ENCODE measurements at regions not wholly inside any gene's neighbourhood (a gene's known extent, or its start where the extent isn't known, plus 50 kb on each side); places are given as distances from the start of the nearest gene placed in this dataset.

GRCh38 chr5:147092044-147092443 lies 142.8 kb upstream of the STK32A start:
- no peak overlapping the region for H3K4me2 ChIP-seq
- H4K20me1 ChIP-seq (ENCODE audit: insufficient read depth): no peaks in the 10 kb centered on the region
- no peaks in the 10 kb centered on the region for H3K79me2 ChIP-seq (ENCODE audit: insufficient read depth)
- no peaks in the 10 kb centered on the region; a peak in 1 of 4 replicates for H3K4me1 ChIP-seq (ENCODE audit: control insufficient read depth in 1 of 2, insufficient read depth in 2 of 2, low read depth in 1 of 2, low read length in 1 of 2)
- no peak overlapping the region for H3K4me3 ChIP-seq (ENCODE audit: low read depth in 2 of 2, low read length in 1 of 2)
- H3K9me3 ChIP-seq: no peaks in the 10 kb centered on the region
- no peaks in the 10 kb centered on the region for H3K27me3 ChIP-seq (ENCODE audit: insufficient read depth)
- H3F3A ChIP-seq (replicated peaks; ENCODE audit: insufficient read depth): no peaks in the 10 kb centered on the region
- ChIA-PET CTCF (no interaction called here), POLR2A (no interaction called here)
- H3K9me2 ChIP-seq: no peaks in the 10 kb centered on the region
- no peak overlapping the region for H3K9ac ChIP-seq
- TF ChIP-seq TAF1 (IDR thresholded peaks at IDR 0.05; ENCODE audit: borderline replicate concordance, low read depth, low read length) (no peak), USF1 (IDR thresholded peaks at IDR 0.05; ENCODE audit: borderline replicate concordance, low read depth) (no peak), ELF1 (IDR thresholded peaks at IDR 0.05) (no peak), MXI1 (IDR thresholded peaks at IDR 0.05; ENCODE audit: low read depth, low read length) (no peak), JUND (IDR thresholded peaks at IDR 0.05) (no peak), RAD21 (IDR thresholded peaks at IDR 0.05; ENCODE audit: low read length) (no peak), NRF1 (IDR thresholded peaks at IDR 0.05; ENCODE audit: low read depth, low read length) (no peak), TCF12 (IDR thresholded peaks at IDR 0.05) (no peak)
- 10% methylated on average over 2 of the region's 2 CpGs for WGBS (ENCODE audit: low lambda C conversion rate)
- no peak for DNase-seq
- no peaks in the 10 kb centered on the region for H3K36me3 ChIP-seq (replicated peaks in 1 of 2; ENCODE audit: control insufficient read depth in 1 of 2, insufficient read depth in 2 of 2, low read length in 1 of 2)
- H2AFZ ChIP-seq (ENCODE audit: low read depth): no peak overlapping the region
- no peak overlapping the region for H3K27ac ChIP-seq (ENCODE audit: low read depth in 2 of 2, low read length in 1 of 2)

- H3K36me3 ChIP-seq (replicated peaks in 1 of 2; ENCODE audit: control insufficient read depth in 1 of 2, insufficient read depth in 2 of 2, low read length in 1 of 2): no peaks in the 10 kb centered on the region
- no peak overlapping the region for H3K4me2 ChIP-seq
- CTCF ChIA-PET: no interaction called here
- no peaks in the 10 kb centered on the region for H4K20me1 ChIP-seq (ENCODE audit: insufficient read depth)
- H3K4me3 ChIP-seq (ENCODE audit: low read depth in 2 of 2, low read length in 1 of 2): no peak overlapping the region
- DNase-seq: no peak
- no peak overlapping the region for H3K9ac ChIP-seq
- H3K79me2 ChIP-seq (ENCODE audit: insufficient read depth): no peaks in the 10 kb centered on the region
- 43% methylated on average over 2 of the region's 2 CpGs for WGBS (ENCODE audit: low lambda C conversion rate)
- H3K27me3 ChIP-seq (ENCODE audit: insufficient read depth): no peaks in the 10 kb centered on the region
- peaks cover 0 to 5% of the 10 kb centered on the region in 2 experiments; a peak in 2 of 4 replicates for H3K4me1 ChIP-seq (ENCODE audit: control insufficient read depth in 1 of 2, insufficient read depth in 2 of 2, low read depth in 1 of 2, low read length in 1 of 2)
- H3K9me2 ChIP-seq: no peaks in the 10 kb centered on the region
- no peaks in the 10 kb centered on the region for H3K9me3 ChIP-seq
- POLR2A ChIA-PET: no interaction called here
- TF ChIP-seq MEF2A (IDR thresholded peaks at IDR 0.05; ENCODE audit: borderline replicate concordance, low read depth) (no peak), FOSL2 (IDR thresholded peaks at IDR 0.05; ENCODE audit: borderline replicate concordance, low read depth) (no peak), PBX3 (IDR thresholded peaks at IDR 0.05) (no peak), NRF1 (IDR thresholded peaks at IDR 0.05; ENCODE audit: low read depth, low read length) (no peak), FOXJ3 (CRISPR knock-in tag; IDR thresholded peaks at IDR 0.05) (no peak), GATA2 (CRISPR knock-in tag; IDR thresholded peaks at IDR 0.05) (no peak), MAX (IDR thresholded peaks at IDR 0.05; ENCODE audit: low read depth) (no peak), MXI1 (IDR thresholded peaks at IDR 0.05; ENCODE audit: low read depth, low read length) (no peak), REST (IDR thresholded peaks at IDR 0.05; ENCODE audit: low read depth, low read length) (no peak), JUND (IDR thresholded peaks at IDR 0.05) (no peak)
- no peak overlapping the region for H2AFZ ChIP-seq (ENCODE audit: low read depth)
- no peaks in the 10 kb centered on the region for H3F3A ChIP-seq (replicated peaks; ENCODE audit: insufficient read depth)
- no peak overlapping the region for H3K27ac ChIP-seq (ENCODE audit: low read depth in 2 of 2, low read length in 1 of 2)
These were observed 141.7 kb upstream of the STK32A start for GRCh38 chr5:147093138-147093537.
